ENCODE measurements at regions not wholly inside any gene's neighbourhood (a gene's known extent, or its start where the extent isn't known, plus 50 kb on each side); places are given as distances from the start of the nearest gene placed in this dataset.
"Not testable (repeated sequence)": the region's sequence is repeated elsewhere in the genome, so short reads cannot be mapped to it uniquely, and the experiment has no call there.

GRCh38 chr9:99638971-99639370 is 182.7 kb upstream of the NR4A3 start:
- no peak overlapping the region for H3K27ac ChIP-seq
- DNase-seq (ENCODE audit: low read depth, low spot score): no peak

GRCh38 chr9:99647604-99648003 is 174.1 kb upstream of the NR4A3 start:
- DNase-seq (ENCODE audit: low read depth, low spot score): no peak
- no peak overlapping the region for H3K27ac ChIP-seq

DNA sequence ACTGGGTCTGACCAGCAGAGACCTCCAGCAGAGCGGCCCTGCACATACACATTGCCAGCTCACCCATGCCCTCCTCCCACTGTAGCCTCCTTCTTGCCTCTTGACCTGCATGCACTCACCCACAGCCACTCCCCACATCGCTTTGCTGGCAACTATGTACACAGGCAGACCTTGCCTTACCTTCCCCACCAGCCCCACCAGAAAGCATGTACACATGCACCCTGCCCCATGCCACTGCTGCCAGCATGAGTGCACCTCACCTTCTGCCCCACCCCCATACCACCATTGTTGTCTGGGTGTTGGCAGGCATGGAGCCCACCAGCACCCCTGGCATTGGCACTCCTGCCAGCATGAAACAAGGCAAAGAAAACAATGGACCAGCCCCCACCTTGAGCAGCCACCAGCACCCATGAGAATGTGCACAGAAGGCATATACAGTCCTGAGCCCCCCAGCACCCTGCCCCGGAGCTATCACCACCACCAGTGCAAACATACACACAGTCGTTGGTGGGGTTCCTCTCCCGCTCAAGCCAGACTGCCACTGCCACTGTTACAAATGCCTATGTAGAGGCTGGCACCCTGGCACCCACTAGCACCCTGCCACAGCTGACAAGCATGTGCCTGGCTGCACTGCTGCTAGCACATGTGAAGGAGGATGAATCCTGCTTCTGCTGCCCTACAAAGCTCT is 171.4 kb upstream of the NR4A3 start:
- DNase-seq (ENCODE audit: low read depth, low spot score): no peak
- H3K27ac ChIP-seq: no peak overlapping the region

DNA sequence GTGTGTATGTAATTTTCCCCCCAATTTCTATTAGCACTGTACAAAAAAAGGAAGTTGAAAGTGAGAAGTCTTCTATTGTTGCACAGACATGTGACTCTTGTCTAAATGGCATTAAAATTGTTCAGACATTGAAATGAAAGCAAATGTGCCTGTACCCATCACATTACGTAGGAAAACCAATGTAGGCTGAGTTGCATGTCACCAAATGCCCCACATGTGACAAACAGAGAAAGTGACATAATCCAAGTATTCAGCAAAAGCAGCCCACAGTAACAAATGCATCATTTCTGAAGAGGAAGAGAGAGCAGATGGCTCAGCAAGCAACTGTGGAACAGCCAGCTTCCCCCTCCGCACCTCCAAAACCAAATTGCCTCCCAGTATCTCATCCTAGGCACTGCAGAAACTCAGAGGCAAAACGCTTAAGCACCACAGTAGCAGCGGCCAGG is 161.5 kb upstream of the NR4A3 start:
- no peak for DNase-seq (ENCODE audit: low read depth, low spot score)
- no peak overlapping the region for H3K27ac ChIP-seq

- no peak for DNase-seq (ENCODE audit: low read depth, low spot score)
- H3K27ac ChIP-seq: no peak overlapping the region
Measured at GRCh38 chr9:99663297-99663696, 158.4 kb upstream of the NR4A3 start.

DNA sequence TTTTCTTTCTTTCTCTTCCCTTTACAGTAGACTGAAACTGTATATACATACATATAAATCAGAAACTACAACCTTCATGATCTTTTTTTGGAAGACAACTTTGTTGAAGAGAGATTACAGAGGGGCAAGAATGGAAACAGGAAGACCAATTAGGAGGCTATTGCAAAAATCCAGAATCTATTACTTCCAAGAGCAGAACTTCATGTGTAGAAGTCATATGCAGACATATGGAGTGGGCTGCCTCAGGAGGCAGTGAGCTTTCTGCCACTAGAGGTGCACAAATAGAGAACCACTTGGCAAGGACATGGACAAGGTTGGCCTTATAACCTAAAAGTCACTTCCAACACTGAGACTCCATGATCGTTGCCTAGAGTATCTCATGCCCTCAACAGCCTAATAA is 157.8 kb upstream of the NR4A3 start:
- DNase-seq (ENCODE audit: low read depth, low spot score): no peak
- H3K27ac ChIP-seq: no peak overlapping the region

DNA sequence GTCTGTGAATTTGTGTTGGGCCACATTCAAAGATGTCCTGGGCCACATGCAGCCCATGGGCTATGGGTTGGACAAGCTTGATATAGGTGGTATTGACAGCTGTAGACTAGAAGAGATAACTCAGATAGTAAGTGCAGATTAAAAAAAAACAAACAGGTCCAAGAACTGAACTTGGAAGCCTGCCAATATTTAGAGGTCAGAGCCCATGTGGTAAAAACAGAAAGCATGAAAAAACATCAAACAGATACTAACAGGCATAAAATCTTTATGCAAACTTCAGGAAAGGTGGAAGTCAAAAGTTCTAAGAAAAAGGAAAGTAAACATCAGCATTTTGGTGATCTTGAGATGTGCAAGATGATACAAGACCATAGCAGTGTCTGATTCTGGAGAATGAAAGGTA is 155.1 kb upstream of the NR4A3 start:
- no peak for DNase-seq (ENCODE audit: low read depth, low spot score)

DNA sequence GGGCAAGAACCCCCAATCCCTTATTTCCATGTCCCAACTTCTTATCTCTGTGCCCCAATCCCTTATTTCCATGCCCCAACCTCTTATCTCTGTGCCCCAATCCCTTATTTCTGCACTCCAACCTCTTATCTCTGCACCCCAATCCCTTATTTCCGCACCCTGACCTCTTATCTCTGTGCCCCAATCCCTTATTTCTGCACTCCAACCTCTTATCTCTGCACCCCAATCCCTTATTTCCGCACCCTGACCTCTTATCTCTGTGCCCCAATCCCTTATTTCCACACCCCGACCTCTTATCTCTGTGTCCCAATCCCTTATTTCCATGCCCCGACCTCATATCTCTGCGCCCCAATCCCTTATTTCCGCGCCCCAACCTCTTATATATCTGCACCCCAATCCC is 150.8 kb upstream of the NR4A3 start:
- DNase-seq (ENCODE audit: low read depth, low spot score); H3K27ac ChIP-seq: not testable (repeated sequence)

More for the DNA sequence above, 155.1 kb upstream of the NR4A3 start:
- no peak overlapping the region for H3K27ac ChIP-seq

DNA sequence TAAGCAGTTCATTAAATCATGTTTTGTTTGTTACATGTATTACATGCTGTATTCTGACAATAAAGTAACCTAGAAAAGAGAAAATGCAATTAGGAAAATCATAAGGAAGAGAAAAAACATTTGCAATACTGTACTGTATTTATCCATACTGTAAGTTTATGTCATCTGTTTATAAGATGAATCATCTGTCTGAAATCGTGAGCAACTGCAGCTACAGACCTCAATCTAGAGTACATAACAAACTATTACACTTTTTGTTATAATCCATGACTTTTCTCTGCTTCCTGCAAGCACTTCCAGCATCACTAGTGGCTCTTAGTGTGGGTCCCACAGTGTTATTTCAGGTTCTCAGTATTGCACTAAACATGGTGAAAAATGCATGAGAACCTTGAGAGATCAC is 144.4 kb upstream of the NR4A3 start:
- DNase-seq (ENCODE audit: low read depth, low spot score): no peak
- H3K27ac ChIP-seq: no peak overlapping the region

- no peak for DNase-seq (ENCODE audit: low read depth, low spot score)
- no peak overlapping the region for H3K27ac ChIP-seq
Measured at GRCh38 chr9:99678566-99678965, 143.1 kb upstream of the NR4A3 start.

DNA sequence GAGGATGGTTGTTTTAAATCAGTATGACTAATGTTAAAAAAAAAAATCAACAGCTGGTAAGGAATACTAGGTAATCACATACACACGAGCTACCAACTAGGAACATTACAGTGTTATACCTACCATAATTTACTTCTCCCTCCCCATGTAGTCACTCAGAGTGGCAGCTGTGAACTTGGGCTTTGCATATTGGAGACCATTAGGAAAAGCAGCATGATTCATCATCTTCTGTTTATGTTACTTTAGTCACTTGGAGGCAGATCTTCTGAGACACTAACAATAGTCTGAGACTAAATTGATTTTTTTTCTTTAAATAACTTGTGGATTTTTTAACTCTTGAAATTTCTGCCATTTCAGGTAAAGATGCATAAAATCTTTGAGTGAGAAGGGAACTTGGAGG is 141.5 kb upstream of the NR4A3 start:
- no peak overlapping the region for H3K27ac ChIP-seq
- no peak for DNase-seq (ENCODE audit: low read depth, low spot score)

DNA sequence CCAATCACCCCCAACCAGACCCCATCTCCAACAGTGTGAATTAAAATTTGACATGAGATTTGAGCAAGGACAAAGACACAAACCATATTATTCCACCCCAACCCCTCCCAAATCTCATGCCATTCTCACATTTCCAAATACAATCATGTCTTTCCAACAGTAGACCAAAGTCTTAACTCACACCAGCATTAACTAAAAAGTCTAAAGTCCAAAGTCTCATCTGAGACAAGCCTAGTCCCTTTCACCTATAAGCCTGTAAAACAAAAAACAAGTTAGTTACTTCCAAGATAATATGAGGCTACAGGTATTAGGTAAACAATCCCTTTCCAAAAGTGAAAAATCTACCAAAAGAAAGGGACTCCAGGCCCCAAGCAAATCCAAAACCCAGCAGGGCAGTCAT is 140.6 kb upstream of the NR4A3 start:
- no peak for DNase-seq (ENCODE audit: low read depth, low spot score)
- H3K27ac ChIP-seq: no peak overlapping the region

- DNase-seq (ENCODE audit: low read depth, low spot score): no peak
- no peak overlapping the region for H3K27ac ChIP-seq
Measured at GRCh38 chr9:99682378-99682777, 139.3 kb upstream of the NR4A3 start.

GRCh38 chr9:99682870-99683269 is 138.8 kb upstream of the NR4A3 start:
- DNase-seq (ENCODE audit: low read depth, low spot score): no peak
- no peak overlapping the region for H3K27ac ChIP-seq

DNA sequence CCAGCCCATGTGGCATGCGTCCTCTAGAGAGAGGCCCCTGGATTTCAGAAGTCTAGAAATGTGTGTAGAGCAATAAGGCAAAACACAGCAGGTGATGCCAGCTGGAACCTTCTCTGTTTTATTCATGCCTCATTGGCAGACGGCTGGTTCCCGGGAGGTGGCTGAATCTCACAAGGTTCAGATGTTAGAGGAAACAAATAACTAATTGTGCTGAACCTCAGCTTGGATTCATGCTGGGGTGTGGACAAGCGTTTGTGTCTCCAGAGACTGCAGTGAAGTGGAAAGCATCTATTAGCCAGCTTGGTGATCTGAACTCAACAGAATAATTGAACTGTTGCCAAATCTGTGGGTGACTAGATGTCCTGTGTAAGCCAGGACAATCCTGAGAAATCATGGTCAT is 131.1 kb upstream of the NR4A3 start:
- no peak for DNase-seq (ENCODE audit: low read depth, low spot score)
- H3K27ac ChIP-seq: no peak overlapping the region

GRCh38 chr9:99693888-99694287 is 127.8 kb upstream of the NR4A3 start:
- DNase-seq (ENCODE audit: low read depth, low spot score): no peak
- H3K27ac ChIP-seq: no peak overlapping the region

DNA sequence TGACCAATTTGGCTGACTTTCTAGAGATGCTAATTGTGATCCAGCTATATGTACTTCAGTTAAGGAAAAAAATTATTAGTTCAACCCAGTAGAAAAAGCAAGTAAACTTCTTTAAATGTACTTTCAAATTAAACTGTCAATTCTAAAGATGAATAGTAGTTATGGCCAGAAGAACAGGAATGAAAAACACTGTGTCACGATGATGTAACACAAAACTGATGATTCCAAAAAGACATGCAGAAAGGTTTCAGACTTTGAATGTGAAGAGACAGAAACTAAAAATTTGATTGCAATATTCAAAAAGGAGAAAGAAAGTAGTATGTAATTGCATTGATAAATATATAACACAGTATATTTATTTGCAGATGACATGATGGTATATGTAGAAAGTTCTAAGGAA is 127.3 kb upstream of the NR4A3 start:
- DNase-seq (ENCODE audit: low read depth, low spot score): no peak
- H3K27ac ChIP-seq: no peak overlapping the region

GRCh38 chr9:99699396-99699795 is 122.3 kb upstream of the NR4A3 start:
- no peak for DNase-seq (ENCODE audit: low read depth, low spot score)
- H3K27ac ChIP-seq: no peak overlapping the region

- no peak overlapping the region for H3K27ac ChIP-seq
Measured at GRCh38 chr9:99712214-99712613, 109.5 kb upstream of the NR4A3 start.

GRCh38 chr9:99713838-99714306 is 107.8 kb upstream of the NR4A3 start:
- no peak overlapping the region for H3K27ac ChIP-seq
- no peak for DNase-seq (ENCODE audit: low read depth, low spot score)

More at GRCh38 chr9:99712214-99712613, 109.5 kb upstream of the NR4A3 start:
- no peak for DNase-seq (ENCODE audit: low read depth, low spot score)

- no peak overlapping the region for H3K27ac ChIP-seq
- DNase-seq (ENCODE audit: low read depth, low spot score): no peak
Measured at GRCh38 chr9:99718631-99719030, 103.1 kb upstream of the NR4A3 start.

GRCh38 chr9:99720455-99721050 is 101.1 kb upstream of the NR4A3 start:
- DNase-seq (ENCODE audit: low read depth, low spot score): no peak

More at GRCh38 chr9:99720455-99721050, 101.1 kb upstream of the NR4A3 start:
- H3K27ac ChIP-seq: no peak overlapping the region
